ENCODE measurements at regions not wholly inside any gene's neighbourhood (a gene's known extent, or its start where the extent isn't known, plus 50 kb on each side); places are given as distances from the start of the nearest gene placed in this dataset.
"Not testable (repeated sequence)": the region's sequence is repeated elsewhere in the genome, so short reads cannot be mapped to it uniquely, and the experiment has no call there.

- not testable (repeated sequence) for TF ChIP-seq CTCF (IDR thresholded peaks at IDR 0.05); POLR2AphosphoS5 (IDR thresholded peaks at IDR 0.05; ENCODE audit: low read depth, low read length)
Measured at GRCh38 chr1:121448064-121448463, 263.3 kb downstream of the SRGAP2C start.

Measured in Panc1 (cell line).